ENCODE measurements at regions not wholly inside any gene's neighbourhood (a gene's known extent, or its start where the extent isn't known, plus 50 kb on each side); places are given as distances from the start of the nearest gene placed in this dataset.

GRCh38 chr11:109247071-109247470, 174.9 kb upstream of the C11orf87 start:
- H3K27ac Mint-ChIP-seq (ENCODE audit: low read depth, unreplicated experiment): no peak overlapping the region
- POLR2A ChIA-PET: interaction anchor here (0.5 to 1.2 kb wide), 2 partner anchors 20 to 26 kb away, joined by 3 to 4 read pairs; no protein-coding TSS in a partner anchor
- CTCF ChIA-PET: no interaction called here
- peaks cover 16% of the 10 kb centered on the region for H3K4me1 Mint-ChIP-seq (ENCODE audit: insufficient read depth, unreplicated experiment)
- no peak for TF ChIP-seq CTCF (IDR thresholded peaks at IDR 0.05; ENCODE audit: unreplicated experiment)
- no peaks in the 10 kb centered on the region for H3K27me3 Mint-ChIP-seq (ENCODE audit: insufficient read depth, unreplicated experiment)
- no TSS peak for BruUV-seq (replicated peaks)
- H3K9me3 Mint-ChIP-seq (ENCODE audit: unreplicated experiment): no peaks in the 10 kb centered on the region
- DNase-seq (ENCODE audit: unreplicated experiment): peak; percentile 30
- H3K36me3 Mint-ChIP-seq (ENCODE audit: insufficient read depth, unreplicated experiment): peaks cover 6% of the 10 kb centered on the region
- H3K4me3 Mint-ChIP-seq (ENCODE audit: unreplicated experiment): no peak overlapping the region
- intact Hi-C loops (cut with micrococcal nuclease): no loop called here

GRCh38 chr11:109249597-109249996, 172.4 kb upstream of the C11orf87 start:
- Mint-ChIP-seq H3K4me1 (ENCODE audit: insufficient read depth, unreplicated experiment) (peaks cover 12% of the 10 kb centered on the region), H3K4me3 (ENCODE audit: unreplicated experiment) (no peak overlapping the region), H3K9me3 (ENCODE audit: unreplicated experiment) (no peaks in the 10 kb centered on the region), H3K36me3 (ENCODE audit: insufficient read depth, unreplicated experiment) (no peaks in the 10 kb centered on the region), H3K27me3 (ENCODE audit: insufficient read depth, unreplicated experiment) (no peaks in the 10 kb centered on the region), H3K27ac (ENCODE audit: low read depth, unreplicated experiment) (no peak overlapping the region)
- DNase-seq (ENCODE audit: unreplicated experiment): no peak
- TF ChIP-seq CTCF (IDR thresholded peaks at IDR 0.05; ENCODE audit: unreplicated experiment): no peak
- intact Hi-C loops (cut with micrococcal nuclease): no loop called here
- POLR2A ChIA-PET: interaction anchor here (0.8 to 1.7 kb wide), 3 partner anchors 12 to 87 kb away, joined by 3 to 4 read pairs (median 3); no protein-coding TSS in a partner anchor
- BruUV-seq (replicated peaks): no TSS peak
- CTCF ChIA-PET: no interaction called here

GRCh38 chr11:109251230-109251629, 170.8 kb upstream of the C11orf87 start:
- H3K4me1 Mint-ChIP-seq (ENCODE audit: insufficient read depth, unreplicated experiment): peaks cover 12% of the 10 kb centered on the region
- BruUV-seq (replicated peaks): no TSS peak
- H3K27ac Mint-ChIP-seq (ENCODE audit: low read depth, unreplicated experiment): no peak overlapping the region
- intact Hi-C loops (cut with micrococcal nuclease): no loop called here
- no peak for TF ChIP-seq CTCF (IDR thresholded peaks at IDR 0.05; ENCODE audit: unreplicated experiment)
- no peak overlapping the region for H3K4me3 Mint-ChIP-seq (ENCODE audit: unreplicated experiment)
- no peaks in the 10 kb centered on the region for H3K27me3 Mint-ChIP-seq (ENCODE audit: insufficient read depth, unreplicated experiment)
- no peaks in the 10 kb centered on the region for H3K36me3 Mint-ChIP-seq (ENCODE audit: insufficient read depth, unreplicated experiment)
- POLR2A ChIA-PET: no interaction called here
- CTCF ChIA-PET: no interaction called here
- no peak for DNase-seq (ENCODE audit: unreplicated experiment)
- H3K9me3 Mint-ChIP-seq (ENCODE audit: unreplicated experiment): no peaks in the 10 kb centered on the region

GRCh38 chr11:109264128-109264527, 157.9 kb upstream of the C11orf87 start:
- H3K27ac Mint-ChIP-seq (ENCODE audit: low read depth, unreplicated experiment): no peak overlapping the region
- H3K27me3 Mint-ChIP-seq (ENCODE audit: insufficient read depth, unreplicated experiment): no peaks in the 10 kb centered on the region
- H3K4me3 Mint-ChIP-seq (ENCODE audit: unreplicated experiment): no peak overlapping the region
- peak; percentile 7 for DNase-seq (ENCODE audit: unreplicated experiment)
- ChIA-PET POLR2A (interaction anchor here (0.7 kb wide), 1 partner anchor 20 kb away, joined by 4 read pairs; no protein-coding TSS in a partner anchor), CTCF (no interaction called here)
- intact Hi-C loops (cut with micrococcal nuclease): no loop called here
- no peak for TF ChIP-seq CTCF (IDR thresholded peaks at IDR 0.05; ENCODE audit: unreplicated experiment)
- peaks cover 18% of the 10 kb centered on the region for H3K9me3 Mint-ChIP-seq (ENCODE audit: unreplicated experiment)
- H3K4me1 Mint-ChIP-seq (ENCODE audit: insufficient read depth, unreplicated experiment): peaks cover 16% of the 10 kb centered on the region
- no peaks in the 10 kb centered on the region for H3K36me3 Mint-ChIP-seq (ENCODE audit: insufficient read depth, unreplicated experiment)
- no TSS peak for BruUV-seq (replicated peaks)
